OCI-LY3 (cell line): ENCODE measurements at regions not wholly inside any gene's neighbourhood (a gene's known extent, or its start where the extent isn't known, plus 50 kb on each side); places are given as distances from the start of the nearest gene placed in this dataset.

Experiments
- H2AFZ ChIP-seq: fragments of 200-600, 300-600 bp; shearing (Covaris generic); 2 replicates; pipeline ENCODE4 v1.6.0; 2014; ENCODE audit warnings: antibody characterized with exemption, low read depth, low read length
- H3K27ac ChIP-seq: fragments of 200-600, 300-600 bp; sonication (generic); 2 replicates; pipeline ENCODE4 v1.5.1; 2014; ENCODE audit warnings: mild to moderate bottlenecking, low read length, moderate library complexity, mixed read lengths
- H3K27me3 ChIP-seq: fragments of 200-600, 300-600 bp; sonication (generic); 2 replicates; pipeline ENCODE4 v1.6.1; 2014; ENCODE audit warnings: low read depth, low read length, mixed read lengths
- H3K36me3 ChIP-seq: fragments of 200-600, 300-600 bp; sonication (generic); replicated peaks from 2 replicates; pipeline ENCODE3; 2014; ENCODE audit warnings: low read depth, low read length, mixed read lengths
- H3K4me1 ChIP-seq: fragments of 300-600, 200-600 bp; sonication (generic); 2 replicates; pipeline ENCODE4 v1.6.1; 2014; ENCODE audit warnings: low read length, mixed read lengths
- H3K4me2 ChIP-seq: fragments of 200-600, 300-600 bp; sonication (generic); 2 replicates; pipeline ENCODE4 v1.6.1; 2014; ENCODE audit warnings: low read length, mixed read lengths
- H3K4me3 ChIP-seq: fragments of 300-600, 200-600 bp; sonication (generic); 2 replicates; pipeline ENCODE4 v1.5.1; 2014; ENCODE audit warnings: antibody characterized with exemption, mild to moderate bottlenecking, low read length, moderate library complexity
- H3K79me2 ChIP-seq: fragments of 300-600, 200-600 bp; shearing (Covaris generic); 2 replicates; pipeline ENCODE4 v1.6.1; 2014; ENCODE audit warnings: mild to moderate bottlenecking, low read length, mixed read lengths
- H3K9ac ChIP-seq: fragments of 300-600, 200-600 bp; shearing (Covaris generic); 2 replicates; pipeline ENCODE4 v1.6.0; 2014; ENCODE audit warnings: mild to moderate bottlenecking, low read length, moderate library complexity
- H3K9me3 ChIP-seq: fragments of 200-600, 300-600 bp; shearing (Covaris generic); 2 replicates; pipeline ENCODE4 v1.6.1; 2014; ENCODE audit warnings: low read length, mixed read lengths; ENCODE audit not compliant: insufficient read depth
- H4K20me1 ChIP-seq: fragments of 200-600, 300-600 bp; sonication (generic); 2 replicates; pipeline ENCODE4 v1.6.1; 2016; ENCODE audit warnings: low read length, mixed read lengths; ENCODE audit not compliant: insufficient read depth
- EZH2phosphoT487 ChIP-seq: fragments of 200-600 bp; shearing (Covaris generic); IDR thresholded peaks from 2 replicates; pipeline ENCODE4 v1.6.1; 2018; ENCODE audit warnings: antibody characterized with exemption, mixed run types, low read depth
- TF ChIP-seq, protein P1 (sequence below): fragments of 200-600, 300-600 bp; sonication (generic); IDR thresholded peaks from 2 replicates; pipeline ENCODE4 v1.5.1; 2014; ENCODE audit warnings: antibody characterized with exemption, low read length, low read depth

- no peaks in the 10 kb centered on the region for H3K36me3 ChIP-seq
- no peaks in the 10 kb centered on the region for H3K79me2 ChIP-seq
- H3K9me3 ChIP-seq = no peaks in the 10 kb centered on the region
- no peak overlapping the region for H2AFZ ChIP-seq
- no peak overlapping the region for H3K4me3 ChIP-seq
- H3K27ac ChIP-seq = no peak overlapping the region
- no peak overlapping the region for H3K4me2 ChIP-seq
- no peaks in the 10 kb centered on the region for H3K4me1 ChIP-seq
- H3K9ac ChIP-seq = no peak overlapping the region
- H3K27me3 ChIP-seq = no peaks in the 10 kb centered on the region
- H4K20me1 ChIP-seq = no peaks in the 10 kb centered on the region
- TF ChIP-seq, protein P1, sequence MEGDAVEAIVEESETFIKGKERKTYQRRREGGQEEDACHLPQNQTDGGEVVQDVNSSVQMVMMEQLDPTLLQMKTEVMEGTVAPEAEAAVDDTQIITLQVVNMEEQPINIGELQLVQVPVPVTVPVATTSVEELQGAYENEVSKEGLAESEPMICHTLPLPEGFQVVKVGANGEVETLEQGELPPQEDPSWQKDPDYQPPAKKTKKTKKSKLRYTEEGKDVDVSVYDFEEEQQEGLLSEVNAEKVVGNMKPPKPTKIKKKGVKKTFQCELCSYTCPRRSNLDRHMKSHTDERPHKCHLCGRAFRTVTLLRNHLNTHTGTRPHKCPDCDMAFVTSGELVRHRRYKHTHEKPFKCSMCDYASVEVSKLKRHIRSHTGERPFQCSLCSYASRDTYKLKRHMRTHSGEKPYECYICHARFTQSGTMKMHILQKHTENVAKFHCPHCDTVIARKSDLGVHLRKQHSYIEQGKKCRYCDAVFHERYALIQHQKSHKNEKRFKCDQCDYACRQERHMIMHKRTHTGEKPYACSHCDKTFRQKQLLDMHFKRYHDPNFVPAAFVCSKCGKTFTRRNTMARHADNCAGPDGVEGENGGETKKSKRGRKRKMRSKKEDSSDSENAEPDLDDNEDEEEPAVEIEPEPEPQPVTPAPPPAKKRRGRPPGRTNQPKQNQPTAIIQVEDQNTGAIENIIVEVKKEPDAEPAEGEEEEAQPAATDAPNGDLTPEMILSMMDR = no peak
- TF ChIP-seq EZH2phosphoT487 = no peak
Measured at GRCh38 chr6:44540881-44541280, 153.4 kb downstream of the CDC5L start.

GRCh38 chr6:44542401-44543116, 155.1 kb downstream of the CDC5L start:
- Histone ChIP-seq H3K9ac (no peak overlapping the region), H4K20me1 (no peaks in the 10 kb centered on the region), H3K9me3 (no peaks in the 10 kb centered on the region), H3K27ac (no peak overlapping the region), H2AFZ (no peak overlapping the region), H3K27me3 (no peaks in the 10 kb centered on the region), H3K4me1 (no peaks in the 10 kb centered on the region), H3K4me2 (no peak overlapping the region), H3K4me3 (no peak overlapping the region), H3K36me3 (no peaks in the 10 kb centered on the region), H3K79me2 (no peaks in the 10 kb centered on the region)
- TF ChIP-seq EZH2phosphoT487 = no peak
- TF ChIP-seq, protein P1 = no peak

DNA sequence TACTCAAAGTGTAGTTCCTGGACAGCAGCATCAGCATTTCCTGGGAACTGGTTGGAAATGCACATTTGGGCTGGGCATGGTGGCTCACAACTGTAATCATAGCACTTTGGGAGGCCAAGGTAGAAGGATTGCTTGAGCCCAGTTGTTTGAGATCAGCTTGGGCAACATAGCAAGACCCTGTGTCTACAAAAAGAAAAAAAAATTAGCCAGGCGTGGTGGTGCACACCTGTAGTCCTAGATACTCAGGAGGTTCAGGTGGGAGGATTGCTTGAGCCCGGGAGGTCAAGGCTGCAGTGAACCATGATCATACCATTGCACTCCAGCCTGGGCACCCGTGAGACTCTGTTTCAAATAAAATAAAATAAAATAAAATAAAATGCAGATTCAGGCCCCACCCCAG, 156.2 kb downstream of the CDC5L start:
- Histone ChIP-seq H3K9me3 (no peaks in the 10 kb centered on the region), H3K4me1 (no peaks in the 10 kb centered on the region), H3K27me3 (no peaks in the 10 kb centered on the region), H3K4me3 (no peak overlapping the region), H3K4me2 (no peak overlapping the region), H3K9ac (no peak overlapping the region), H3K36me3 (no peaks in the 10 kb centered on the region), H2AFZ (no peak overlapping the region), H3K27ac (no peak overlapping the region), H3K79me2 (no peaks in the 10 kb centered on the region), H4K20me1 (no peaks in the 10 kb centered on the region)
- TF ChIP-seq, protein P1 = no peak

GRCh38 chr6:44545224-44545623, 157.7 kb downstream of the CDC5L start:
- Histone ChIP-seq H2AFZ (no peak overlapping the region), H3K27ac (no peak overlapping the region), H3K4me2 (no peak overlapping the region), H3K4me3 (no peak overlapping the region), H3K79me2 (no peaks in the 10 kb centered on the region), H3K27me3 (0 out of 2 replicates have a peak, but pooled peaks cover 8% of the 10 kb centered on the region), H3K9ac (no peak overlapping the region), H3K4me1 (no peaks in the 10 kb centered on the region), H3K9me3 (no peaks in the 10 kb centered on the region), H4K20me1 (no peaks in the 10 kb centered on the region), H3K36me3 (no peaks in the 10 kb centered on the region)
- TF ChIP-seq, protein P1 = no peak
- no peak for TF ChIP-seq EZH2phosphoT487
